BLaER1 (cell line): ENCODE measurements at regions not wholly inside any gene's neighbourhood (a gene's known extent, or its start where the extent isn't known, plus 50 kb on each side); places are given as distances from the start of the nearest gene placed in this dataset.

Experiments used
- H3K27ac ChIP-seq: shearing (Covaris generic); formaldehyde crosslinking; 2 replicates; pipeline ENCODE4 v1.8.1; 2022
- H3K27me3 ChIP-seq: shearing (Covaris generic); formaldehyde crosslinking; 2 replicates; pipeline ENCODE4 v1.8.1; 2022
- H3K36me3 ChIP-seq: shearing (Covaris generic); formaldehyde crosslinking; 2 replicates; pipeline ENCODE4 v1.8.1; 2022
- H3K4me1 ChIP-seq: shearing (Covaris generic); formaldehyde crosslinking; 2 replicates; pipeline ENCODE4 v1.8.1; 2022
- H3K4me2 ChIP-seq: shearing (Covaris generic); formaldehyde crosslinking; 2 replicates; pipeline ENCODE4 v1.8.1; 2022
- H3K4me3 ChIP-seq: shearing (Covaris generic); formaldehyde crosslinking; 2 replicates; pipeline ENCODE4 v1.8.1; 2022
- H3K9ac ChIP-seq: shearing (Covaris generic); formaldehyde crosslinking; 2 replicates; pipeline ENCODE4 v1.8.1; 2022
- H3K9me3 ChIP-seq: shearing (Covaris generic); formaldehyde crosslinking; 2 replicates; pipeline ENCODE4 v1.8.1; 2022
- H4K20me1 ChIP-seq: shearing (Covaris generic); formaldehyde crosslinking; 2 replicates; pipeline ENCODE4 v1.8.1; 2022
- Cebpa-rat ChIP-seq: shearing (Covaris generic); IDR thresholded peaks from 2 replicates; pipeline ENCODE4 v1.8.1; 2022

GRCh38 chr4:35080799-35081198, 1163.5 kb downstream of the ARAP2 start:
- no peak overlapping the region for H3K4me2 ChIP-seq
- no peaks in the 10 kb centered on the region for H3K36me3 ChIP-seq
- no peak overlapping the region for H3K9ac ChIP-seq
- no peaks in the 10 kb centered on the region for H4K20me1 ChIP-seq
- no peaks in the 10 kb centered on the region for H3K27me3 ChIP-seq
- no peak overlapping the region for H3K4me3 ChIP-seq
- no peaks in the 10 kb centered on the region for H3K9me3 ChIP-seq
- TF ChIP-seq Cebpa-rat: no peak
- no peak overlapping the region for H3K27ac ChIP-seq
- peaks cover 28% of the 10 kb centered on the region for H3K4me1 ChIP-seq

GRCh38 chr4:35087218-35087617, 1157.1 kb downstream of the ARAP2 start:
- H3K9ac ChIP-seq: no peak overlapping the region
- H3K36me3 ChIP-seq: no peaks in the 10 kb centered on the region
- TF ChIP-seq Cebpa-rat: no peak
- H4K20me1 ChIP-seq: no peaks in the 10 kb centered on the region
- H3K27me3 ChIP-seq: no peaks in the 10 kb centered on the region
- H3K4me3 ChIP-seq: no peak overlapping the region
- no peak overlapping the region for H3K4me2 ChIP-seq
- no peak overlapping the region for H3K27ac ChIP-seq
- no peaks in the 10 kb centered on the region for H3K9me3 ChIP-seq
- no peaks in the 10 kb centered on the region for H3K4me1 ChIP-seq

- H3K27ac ChIP-seq: no peak overlapping the region
- no peak overlapping the region for H3K4me3 ChIP-seq
- H3K9ac ChIP-seq: no peak overlapping the region
- TF ChIP-seq Cebpa-rat: no peak
- H4K20me1 ChIP-seq: no peaks in the 10 kb centered on the region
- H3K27me3 ChIP-seq: no peaks in the 10 kb centered on the region
- no peaks in the 10 kb centered on the region for H3K36me3 ChIP-seq
- no peaks in the 10 kb centered on the region for H3K9me3 ChIP-seq
- no peak overlapping the region for H3K4me2 ChIP-seq
- no peaks in the 10 kb centered on the region for H3K4me1 ChIP-seq
Observed at GRCh38 chr4:35100932-35101331, 1143.4 kb downstream of the ARAP2 start.

- H3K4me1 ChIP-seq: no peaks in the 10 kb centered on the region
- H3K9ac ChIP-seq: no peak overlapping the region
- H3K4me3 ChIP-seq: no peak overlapping the region
- no peaks in the 10 kb centered on the region for H3K27me3 ChIP-seq
- H3K4me2 ChIP-seq: no peak overlapping the region
- no peaks in the 10 kb centered on the region for H4K20me1 ChIP-seq
- no peak overlapping the region for H3K27ac ChIP-seq
- H3K36me3 ChIP-seq: no peaks in the 10 kb centered on the region
- no peaks in the 10 kb centered on the region for H3K9me3 ChIP-seq
- TF ChIP-seq Cebpa-rat: no peak
Observed at GRCh38 chr4:35102066-35102465, 1142.2 kb downstream of the ARAP2 start.

- Histone ChIP-seq H4K20me1 (no peaks in the 10 kb centered on the region), H3K9me3 (peaks cover 9% of the 10 kb centered on the region; the same call in 1 of the 2 replicates), H3K27ac (no peak overlapping the region), H3K4me2 (no peak overlapping the region), H3K27me3 (no peaks in the 10 kb centered on the region), H3K36me3 (no peaks in the 10 kb centered on the region), H3K4me1 (no peaks in the 10 kb centered on the region), H3K9ac (no peak overlapping the region), H3K4me3 (no peak overlapping the region)
- TF ChIP-seq Cebpa-rat: no peak
Observed at GRCh38 chr4:35105486-35105885, 1138.8 kb downstream of the ARAP2 start.

- Histone ChIP-seq H3K4me1 (no peaks in the 10 kb centered on the region), H3K27ac (no peak overlapping the region)
Observed at GRCh38 chr4:35106091-35106734, 1138.1 kb downstream of the ARAP2 start.

GRCh38 chr4:35124106-35124505, 1120.2 kb downstream of the ARAP2 start:
- Histone ChIP-seq H4K20me1 (no peaks in the 10 kb centered on the region), H3K4me3 (no peak overlapping the region), H3K27me3 (no peaks in the 10 kb centered on the region), H3K9ac (no peak overlapping the region), H3K4me2 (no peak overlapping the region), H3K27ac (no peak overlapping the region), H3K4me1 (no peaks in the 10 kb centered on the region), H3K9me3 (no peaks in the 10 kb centered on the region), H3K36me3 (no peaks in the 10 kb centered on the region)
- no peak for TF ChIP-seq Cebpa-rat

More at GRCh38 chr4:35106091-35106734, 1138.1 kb downstream of the ARAP2 start:
- no peaks in the 10 kb centered on the region for H3K36me3 ChIP-seq
- peaks cover 9% of the 10 kb centered on the region; the same call in 1 of the 2 replicates for H3K9me3 ChIP-seq
- H3K27me3 ChIP-seq: no peaks in the 10 kb centered on the region
- TF ChIP-seq Cebpa-rat: no peak
- no peaks in the 10 kb centered on the region for H4K20me1 ChIP-seq
- no peak overlapping the region for H3K9ac ChIP-seq
- H3K4me2 ChIP-seq: no peak overlapping the region
- H3K4me3 ChIP-seq: no peak overlapping the region

GRCh38 chr4:35125995-35126712, 1118.2 kb downstream of the ARAP2 start:
- Histone ChIP-seq H3K27ac (no peak overlapping the region), H3K27me3 (no peaks in the 10 kb centered on the region), H3K4me3 (no peak overlapping the region), H4K20me1 (no peaks in the 10 kb centered on the region), H3K9me3 (no peaks in the 10 kb centered on the region), H3K4me1 (no peaks in the 10 kb centered on the region), H3K4me2 (no peak overlapping the region), H3K9ac (no peak overlapping the region), H3K36me3 (no peaks in the 10 kb centered on the region)
- TF ChIP-seq Cebpa-rat: no peak

GRCh38 chr4:35138449-35138848, 1105.9 kb downstream of the ARAP2 start:
- no peaks in the 10 kb centered on the region for H3K4me1 ChIP-seq
- H3K36me3 ChIP-seq: no peaks in the 10 kb centered on the region
- no peak overlapping the region for H3K4me2 ChIP-seq
- no peak for TF ChIP-seq Cebpa-rat
- no peaks in the 10 kb centered on the region for H3K27me3 ChIP-seq
- no peak overlapping the region for H3K9ac ChIP-seq
- 0 out of 2 replicates have a peak, but pooled peaks cover 7% of the 10 kb centered on the region for H3K9me3 ChIP-seq
- H3K27ac ChIP-seq: no peak overlapping the region
- H4K20me1 ChIP-seq: no peaks in the 10 kb centered on the region
- no peak overlapping the region for H3K4me3 ChIP-seq

- H3K4me3 ChIP-seq: no peak overlapping the region
- TF ChIP-seq Cebpa-rat: no peak
- no peak overlapping the region for H3K9ac ChIP-seq
- no peaks in the 10 kb centered on the region for H4K20me1 ChIP-seq
- no peaks in the 10 kb centered on the region for H3K36me3 ChIP-seq
- H3K27ac ChIP-seq: no peak overlapping the region
- H3K4me1 ChIP-seq: no peaks in the 10 kb centered on the region
- H3K4me2 ChIP-seq: no peak overlapping the region
- H3K27me3 ChIP-seq: no peaks in the 10 kb centered on the region
- H3K9me3 ChIP-seq: no peaks in the 10 kb centered on the region; the same call in 1 of the 2 replicates
Observed at GRCh38 chr4:35147761-35148160, 1096.6 kb downstream of the ARAP2 start.
